GM12864 (cell line): ENCODE measurements at regions not wholly inside any gene's neighbourhood (a gene's known extent, or its start where the extent isn't known, plus 50 kb on each side); places are given as distances from the start of the nearest gene placed in this dataset.

Source experiments
- DNase-seq: peaks from one replicate; pipeline ENCODE4 v3.0.0-alpha.2; 2011; ENCODE audit warnings: low read depth
- H3K4me3 ChIP-seq: 2 replicates; pipeline ENCODE4 v1.5.1; 2011; ENCODE audit warnings: mild to moderate bottlenecking, low read depth, low read length, control low read depth
- TF ChIP-seq, protein P1 (sequence below): IDR thresholded peaks from 2 replicates; pipeline ENCODE4 v1.5.1; 2011; ENCODE audit warnings: low read depth, mild to moderate bottlenecking, moderate library complexity, low read length, control low read depth, inconsistent platforms; ENCODE audit errors: missing control alignments

DNA sequence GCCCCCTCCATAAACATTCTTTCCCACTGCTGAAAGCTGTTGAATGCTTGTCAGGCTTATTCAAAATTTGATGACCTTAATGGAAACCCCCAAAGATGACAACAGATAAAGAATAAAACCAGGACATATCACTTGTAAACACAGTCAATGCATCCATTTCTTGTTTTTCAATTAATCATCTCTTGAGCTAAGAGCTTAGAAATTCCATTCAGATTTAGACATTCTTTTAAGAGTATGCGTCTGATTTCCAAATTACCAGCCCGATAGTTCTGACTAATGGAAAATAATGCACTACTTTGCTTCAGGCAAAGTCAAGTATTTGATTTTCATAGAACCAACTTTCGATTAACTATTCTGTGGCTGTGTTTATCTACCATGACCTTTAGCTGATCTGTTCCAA lies 100.6 kb upstream of the RUNX1 start:
- DNase-seq = no peak
- H3K4me3 ChIP-seq = no peak overlapping the region
- TF ChIP-seq, protein P1, sequence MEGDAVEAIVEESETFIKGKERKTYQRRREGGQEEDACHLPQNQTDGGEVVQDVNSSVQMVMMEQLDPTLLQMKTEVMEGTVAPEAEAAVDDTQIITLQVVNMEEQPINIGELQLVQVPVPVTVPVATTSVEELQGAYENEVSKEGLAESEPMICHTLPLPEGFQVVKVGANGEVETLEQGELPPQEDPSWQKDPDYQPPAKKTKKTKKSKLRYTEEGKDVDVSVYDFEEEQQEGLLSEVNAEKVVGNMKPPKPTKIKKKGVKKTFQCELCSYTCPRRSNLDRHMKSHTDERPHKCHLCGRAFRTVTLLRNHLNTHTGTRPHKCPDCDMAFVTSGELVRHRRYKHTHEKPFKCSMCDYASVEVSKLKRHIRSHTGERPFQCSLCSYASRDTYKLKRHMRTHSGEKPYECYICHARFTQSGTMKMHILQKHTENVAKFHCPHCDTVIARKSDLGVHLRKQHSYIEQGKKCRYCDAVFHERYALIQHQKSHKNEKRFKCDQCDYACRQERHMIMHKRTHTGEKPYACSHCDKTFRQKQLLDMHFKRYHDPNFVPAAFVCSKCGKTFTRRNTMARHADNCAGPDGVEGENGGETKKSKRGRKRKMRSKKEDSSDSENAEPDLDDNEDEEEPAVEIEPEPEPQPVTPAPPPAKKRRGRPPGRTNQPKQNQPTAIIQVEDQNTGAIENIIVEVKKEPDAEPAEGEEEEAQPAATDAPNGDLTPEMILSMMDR = no peak

DNA sequence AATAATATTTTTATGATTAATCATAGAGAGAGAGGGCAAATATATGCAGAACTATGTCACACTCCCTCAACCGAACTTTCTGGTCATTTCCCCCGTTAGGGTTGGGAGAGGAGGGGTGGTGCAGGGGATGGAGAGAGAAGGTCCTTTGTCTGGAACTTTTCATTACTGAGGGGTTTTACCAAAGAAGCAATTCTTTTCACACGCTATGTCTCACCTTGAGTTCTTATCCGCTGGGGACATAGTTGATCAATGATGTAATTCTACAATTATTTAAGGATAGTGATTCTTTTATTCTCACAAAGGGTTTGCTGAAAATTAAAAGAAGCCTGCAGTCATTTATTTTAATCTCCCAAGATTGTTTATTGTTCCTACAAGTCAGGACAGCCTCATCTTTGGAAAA lies 98.3 kb upstream of the RUNX1 start:
- no peak for DNase-seq
- TF ChIP-seq, protein P1 = no peak
- H3K4me3 ChIP-seq = no peak overlapping the region

DNA sequence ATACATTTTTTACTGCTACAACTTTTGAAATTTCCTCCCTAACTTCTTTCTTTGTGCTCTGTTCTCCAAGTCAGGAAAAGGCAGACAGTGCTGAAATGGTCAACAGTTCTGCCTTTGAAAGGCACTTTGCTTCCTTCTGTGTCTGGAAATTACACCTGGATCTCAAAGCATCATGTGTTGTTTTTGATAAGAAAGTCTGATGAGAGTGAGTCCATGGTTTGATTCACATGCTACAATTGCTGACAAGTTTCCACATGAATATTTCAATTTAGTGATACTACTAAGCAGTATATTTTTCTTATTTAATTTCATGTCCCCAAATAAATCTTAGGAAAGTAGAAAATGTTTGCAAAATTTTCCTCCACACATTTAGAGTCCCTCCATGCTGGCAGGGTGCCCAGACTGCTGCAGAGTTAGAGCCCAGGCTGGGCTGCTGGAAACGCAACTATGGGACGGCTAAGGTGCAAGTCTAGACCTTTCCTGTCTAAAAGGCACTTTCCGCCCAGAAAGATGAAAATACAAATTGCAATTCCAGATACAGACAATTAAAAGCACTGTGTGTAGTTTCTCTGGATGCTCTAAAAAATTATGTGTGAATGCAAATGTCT lies 96.6 kb upstream of the RUNX1 start:
- no peak for DNase-seq
- TF ChIP-seq, protein P1 = no peak
- no peak overlapping the region for H3K4me3 ChIP-seq

DNA sequence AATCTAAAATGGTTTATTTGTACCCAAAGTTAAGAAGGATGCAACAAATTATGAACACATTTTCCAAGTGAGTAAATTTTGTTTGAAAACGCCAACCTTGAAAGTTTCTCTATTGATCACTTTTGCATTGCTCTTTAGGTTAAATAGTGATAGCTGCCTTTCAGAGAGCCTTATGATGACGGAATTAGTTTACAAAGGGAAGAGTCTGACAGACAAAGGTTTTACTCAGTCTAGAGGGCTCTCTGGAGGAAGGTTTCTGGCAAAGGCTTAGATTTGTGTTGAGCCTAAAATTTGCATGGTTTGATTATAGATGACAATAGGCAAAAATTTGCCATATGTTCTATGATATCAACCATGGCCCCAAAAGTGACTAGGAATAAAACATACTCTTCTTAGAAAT lies 95.9 kb upstream of the RUNX1 start:
- TF ChIP-seq, protein P1 = no peak
- no peak for DNase-seq
- no peak overlapping the region for H3K4me3 ChIP-seq

DNA sequence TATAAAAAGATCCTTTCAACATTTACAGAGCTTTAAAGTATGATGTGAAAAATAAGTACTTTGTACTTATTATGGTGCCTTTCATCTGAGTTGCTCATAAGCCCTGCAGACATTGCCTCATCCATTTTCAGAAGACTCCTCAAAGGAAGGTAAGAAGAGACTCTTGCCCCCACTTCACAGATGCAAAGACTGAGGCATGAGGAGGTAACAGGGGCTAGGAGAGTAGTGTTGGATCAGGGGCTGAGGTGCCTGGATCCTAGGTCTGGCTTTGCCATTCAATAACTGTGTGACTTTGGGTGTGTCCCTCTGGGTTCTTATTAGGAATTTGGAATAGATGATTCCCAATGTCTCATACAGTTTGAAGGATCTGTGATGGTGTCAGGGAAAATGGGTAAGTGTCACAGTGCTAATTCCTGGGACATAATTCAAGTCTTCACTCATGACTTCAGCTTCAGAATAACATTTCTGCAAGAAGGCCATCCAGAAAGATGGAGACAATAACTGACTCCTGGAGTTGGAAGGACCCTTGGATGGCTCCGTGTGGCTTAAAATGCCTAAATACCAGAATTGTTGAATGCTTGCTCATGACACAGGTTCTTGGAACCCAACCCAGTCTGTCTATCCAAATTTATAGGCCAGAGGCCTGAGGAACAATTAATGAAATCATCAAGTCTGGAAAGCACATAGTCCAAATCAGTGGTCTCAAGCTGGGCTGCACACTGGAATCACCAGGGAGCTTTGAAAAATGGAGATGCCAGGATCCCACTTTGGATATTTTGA lies 93.1 kb upstream of the RUNX1 start:
- TF ChIP-seq, protein P1 = no peak
- no peak for DNase-seq

DNA sequence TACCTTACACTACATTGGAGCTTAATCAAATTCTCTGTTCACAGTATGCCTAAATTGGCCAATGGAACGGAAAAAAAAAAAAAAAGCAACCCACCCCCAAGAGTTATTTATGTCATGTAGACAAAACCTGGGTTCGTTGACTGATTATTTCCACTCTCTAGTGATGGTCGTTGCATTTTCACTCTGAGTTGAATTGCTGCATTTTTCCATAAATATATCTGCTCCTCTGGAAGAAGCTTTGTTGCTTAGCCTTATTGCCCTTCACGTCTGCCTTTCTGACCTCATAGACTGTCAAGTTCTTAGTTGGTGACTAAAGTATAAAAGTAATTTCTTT lies 90.2 kb upstream of the RUNX1 start:
- TF ChIP-seq, protein P1 = no peak
- no peak overlapping the region for H3K4me3 ChIP-seq
- no peak for DNase-seq

More for the DNA sequence above, 93.1 kb upstream of the RUNX1 start:
- no peak overlapping the region for H3K4me3 ChIP-seq
